ENCODE measurements at regions not wholly inside any gene's neighbourhood (a gene's known extent, or its start where the extent isn't known, plus 50 kb on each side); places are given as distances from the start of the nearest gene placed in this dataset.

DNA sequence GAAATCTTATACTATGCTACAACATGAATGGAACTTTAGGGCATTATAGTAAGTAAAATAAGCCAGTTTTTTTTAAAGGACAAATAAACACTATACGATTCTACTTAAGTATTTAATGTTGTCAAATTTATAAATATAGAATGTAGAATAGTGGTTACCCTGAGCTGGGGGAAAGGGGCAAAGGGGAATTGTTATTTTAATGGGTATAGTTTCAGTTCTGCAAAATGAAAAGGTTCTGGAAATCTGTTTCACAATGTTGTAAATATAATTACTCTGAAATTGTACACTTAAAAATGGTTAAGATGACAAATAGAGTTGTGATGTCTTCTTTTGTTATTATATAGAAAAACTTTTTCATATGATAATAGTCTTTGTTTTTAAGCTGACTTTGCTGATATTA lies 366.3 kb downstream of the MRPL39 start:
- TF ChIP-seq, protein P1, sequence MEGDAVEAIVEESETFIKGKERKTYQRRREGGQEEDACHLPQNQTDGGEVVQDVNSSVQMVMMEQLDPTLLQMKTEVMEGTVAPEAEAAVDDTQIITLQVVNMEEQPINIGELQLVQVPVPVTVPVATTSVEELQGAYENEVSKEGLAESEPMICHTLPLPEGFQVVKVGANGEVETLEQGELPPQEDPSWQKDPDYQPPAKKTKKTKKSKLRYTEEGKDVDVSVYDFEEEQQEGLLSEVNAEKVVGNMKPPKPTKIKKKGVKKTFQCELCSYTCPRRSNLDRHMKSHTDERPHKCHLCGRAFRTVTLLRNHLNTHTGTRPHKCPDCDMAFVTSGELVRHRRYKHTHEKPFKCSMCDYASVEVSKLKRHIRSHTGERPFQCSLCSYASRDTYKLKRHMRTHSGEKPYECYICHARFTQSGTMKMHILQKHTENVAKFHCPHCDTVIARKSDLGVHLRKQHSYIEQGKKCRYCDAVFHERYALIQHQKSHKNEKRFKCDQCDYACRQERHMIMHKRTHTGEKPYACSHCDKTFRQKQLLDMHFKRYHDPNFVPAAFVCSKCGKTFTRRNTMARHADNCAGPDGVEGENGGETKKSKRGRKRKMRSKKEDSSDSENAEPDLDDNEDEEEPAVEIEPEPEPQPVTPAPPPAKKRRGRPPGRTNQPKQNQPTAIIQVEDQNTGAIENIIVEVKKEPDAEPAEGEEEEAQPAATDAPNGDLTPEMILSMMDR (IDR thresholded peaks at IDR 0.05): no peak
- TF ChIP-seq POLR2AphosphoS5 (IDR thresholded peaks at IDR 0.05) (no peak), POLR2A (IDR thresholded peaks at IDR 0.05) (no peak)
